IPS-15b (cell line): ENCODE measurements at regions not wholly inside any gene's neighbourhood (a gene's known extent, or its start where the extent isn't known, plus 50 kb on each side); places are given as distances from the start of the nearest gene placed in this dataset.

Experiments used
- H3K27me3 ChIP-seq: one replicate; pipeline ENCODE4 v1.6.1; 2013; ENCODE audit warnings: low read length; ENCODE audit not compliant: control insufficient read depth, insufficient read depth
- H3K36me3 ChIP-seq: one replicate; pipeline ENCODE4 v1.6.1; 2013; ENCODE audit warnings: low read length; ENCODE audit not compliant: control insufficient read depth, insufficient read depth
- H3K4me1 ChIP-seq: one replicate; pipeline ENCODE4 v1.6.1; 2013; ENCODE audit warnings: mild to moderate bottlenecking, low read length; ENCODE audit not compliant: control insufficient read depth, insufficient read depth
- H3K4me3 ChIP-seq: one replicate; pipeline ENCODE4 v1.5.1; 2013; ENCODE audit warnings: low read depth, low read length
- H3K9ac ChIP-seq: one replicate; pipeline ENCODE4 v1.6.1; 2013; ENCODE audit warnings: low read depth, mild to moderate bottlenecking, low read length
- H3K9me3 ChIP-seq: one replicate; pipeline ENCODE4 v1.6.1; 2013; ENCODE audit warnings: mild to moderate bottlenecking, low read length; ENCODE audit not compliant: control insufficient read depth, insufficient read depth

GRCh38 chr19:31099515-31100205 is 249.6 kb downstream of the TSHZ3 start:
- no peak overlapping the region for H3K9ac ChIP-seq
- no peaks in the 10 kb centered on the region for H3K4me1 ChIP-seq
- no peaks in the 10 kb centered on the region for H3K9me3 ChIP-seq
- no peak overlapping the region for H3K4me3 ChIP-seq
- H3K36me3 ChIP-seq, result no peaks in the 10 kb centered on the region
- no peaks in the 10 kb centered on the region for H3K27me3 ChIP-seq

- no peaks in the 10 kb centered on the region for H3K27me3 ChIP-seq
- H3K9ac ChIP-seq, result no peak overlapping the region
- H3K4me3 ChIP-seq, result no peak overlapping the region
- H3K9me3 ChIP-seq, result no peaks in the 10 kb centered on the region
- no peaks in the 10 kb centered on the region for H3K4me1 ChIP-seq
- H3K36me3 ChIP-seq, result no peaks in the 10 kb centered on the region
These were observed 250.4 kb downstream of the TSHZ3 start for GRCh38 chr19:31098836-31099235.

GRCh38 chr19:31096935-31097545 is 252.2 kb downstream of the TSHZ3 start:
- Histone ChIP-seq H3K4me3 (no peak overlapping the region), H3K9me3 (no peaks in the 10 kb centered on the region), H3K36me3 (no peaks in the 10 kb centered on the region), H3K27me3 (no peaks in the 10 kb centered on the region), H3K9ac (no peak overlapping the region), H3K4me1 (no peaks in the 10 kb centered on the region)

- H3K4me3 ChIP-seq, result no peak overlapping the region
- no peaks in the 10 kb centered on the region for H3K27me3 ChIP-seq
- no peak overlapping the region for H3K9ac ChIP-seq
- no peaks in the 10 kb centered on the region for H3K9me3 ChIP-seq
- no peaks in the 10 kb centered on the region for H3K4me1 ChIP-seq
- no peaks in the 10 kb centered on the region for H3K36me3 ChIP-seq
These were observed 253.0 kb downstream of the TSHZ3 start for GRCh38 chr19:31096062-31096830.

- Histone ChIP-seq H3K27me3 (no peaks in the 10 kb centered on the region), H3K4me1 (no peaks in the 10 kb centered on the region), H3K4me3 (no peak overlapping the region), H3K9ac (no peak overlapping the region), H3K9me3 (no peaks in the 10 kb centered on the region), H3K36me3 (no peaks in the 10 kb centered on the region)
These were observed 254.0 kb downstream of the TSHZ3 start for GRCh38 chr19:31095100-31095804.

- no peak overlapping the region for H3K9ac ChIP-seq
- H3K27me3 ChIP-seq, result no peaks in the 10 kb centered on the region
- no peaks in the 10 kb centered on the region for H3K36me3 ChIP-seq
- no peaks in the 10 kb centered on the region for H3K9me3 ChIP-seq
- H3K4me1 ChIP-seq, result no peaks in the 10 kb centered on the region
- no peak overlapping the region for H3K4me3 ChIP-seq
These were observed 257.0 kb downstream of the TSHZ3 start for GRCh38 chr19:31092274-31092673.

GRCh38 chr19:31089681-31090080 is 259.6 kb downstream of the TSHZ3 start:
- Histone ChIP-seq H3K27me3 (no peaks in the 10 kb centered on the region), H3K9me3 (no peaks in the 10 kb centered on the region), H3K4me3 (no peak overlapping the region), H3K9ac (no peak overlapping the region), H3K36me3 (no peaks in the 10 kb centered on the region), H3K4me1 (no peaks in the 10 kb centered on the region)

GRCh38 chr19:31085125-31085524 is 264.1 kb downstream of the TSHZ3 start:
- Histone ChIP-seq H3K4me1 (no peaks in the 10 kb centered on the region), H3K27me3 (no peaks in the 10 kb centered on the region), H3K4me3 (no peak overlapping the region), H3K36me3 (no peaks in the 10 kb centered on the region), H3K9me3 (no peaks in the 10 kb centered on the region), H3K9ac (no peak overlapping the region)

GRCh38 chr19:31083105-31083504 is 266.1 kb downstream of the TSHZ3 start:
- Histone ChIP-seq H3K36me3 (no peaks in the 10 kb centered on the region), H3K9ac (no peak overlapping the region), H3K27me3 (no peaks in the 10 kb centered on the region), H3K4me3 (no peak overlapping the region), H3K9me3 (no peaks in the 10 kb centered on the region), H3K4me1 (no peaks in the 10 kb centered on the region)

- Histone ChIP-seq H3K27me3 (no peaks in the 10 kb centered on the region), H3K4me1 (peaks cover 14% of the 10 kb centered on the region), H3K9me3 (no peaks in the 10 kb centered on the region), H3K4me3 (no peak overlapping the region), H3K9ac (no peak overlapping the region), H3K36me3 (no peaks in the 10 kb centered on the region)
These were observed 274.0 kb downstream of the TSHZ3 start for GRCh38 chr19:31075146-31075655.

- Histone ChIP-seq H3K9me3 (no peaks in the 10 kb centered on the region), H3K36me3 (no peaks in the 10 kb centered on the region), H3K4me1 (peaks cover 14% of the 10 kb centered on the region), H3K4me3 (no peak overlapping the region), H3K27me3 (no peaks in the 10 kb centered on the region), H3K9ac (no peak overlapping the region)
These were observed 274.8 kb downstream of the TSHZ3 start for GRCh38 chr19:31074199-31075125.
